ENCODE measurements at regions not wholly inside any gene's neighbourhood (a gene's known extent, or its start where the extent isn't known, plus 50 kb on each side); places are given as distances from the start of the nearest gene placed in this dataset.

DNA sequence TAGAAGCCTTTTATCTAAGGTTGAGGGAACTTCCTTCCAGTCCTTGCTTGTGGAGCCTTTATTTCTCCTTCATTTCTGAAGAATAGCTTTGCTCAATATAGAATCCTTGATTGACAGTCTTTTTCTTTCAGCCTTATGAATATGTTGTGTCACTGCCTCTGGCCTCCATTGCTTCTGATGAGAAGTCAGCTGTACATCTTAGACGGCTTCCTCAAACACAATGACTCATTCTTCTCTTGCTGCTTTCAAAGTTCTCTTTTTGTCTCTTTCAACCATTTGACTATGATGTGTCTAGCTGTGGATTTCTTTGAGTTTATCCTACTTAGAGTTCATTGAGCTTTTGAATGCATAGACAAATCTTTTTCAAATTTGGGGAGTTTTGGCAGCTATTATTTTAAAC, 893.2 kb downstream of the BRD1 start:
- TF ChIP-seq, protein P1, sequence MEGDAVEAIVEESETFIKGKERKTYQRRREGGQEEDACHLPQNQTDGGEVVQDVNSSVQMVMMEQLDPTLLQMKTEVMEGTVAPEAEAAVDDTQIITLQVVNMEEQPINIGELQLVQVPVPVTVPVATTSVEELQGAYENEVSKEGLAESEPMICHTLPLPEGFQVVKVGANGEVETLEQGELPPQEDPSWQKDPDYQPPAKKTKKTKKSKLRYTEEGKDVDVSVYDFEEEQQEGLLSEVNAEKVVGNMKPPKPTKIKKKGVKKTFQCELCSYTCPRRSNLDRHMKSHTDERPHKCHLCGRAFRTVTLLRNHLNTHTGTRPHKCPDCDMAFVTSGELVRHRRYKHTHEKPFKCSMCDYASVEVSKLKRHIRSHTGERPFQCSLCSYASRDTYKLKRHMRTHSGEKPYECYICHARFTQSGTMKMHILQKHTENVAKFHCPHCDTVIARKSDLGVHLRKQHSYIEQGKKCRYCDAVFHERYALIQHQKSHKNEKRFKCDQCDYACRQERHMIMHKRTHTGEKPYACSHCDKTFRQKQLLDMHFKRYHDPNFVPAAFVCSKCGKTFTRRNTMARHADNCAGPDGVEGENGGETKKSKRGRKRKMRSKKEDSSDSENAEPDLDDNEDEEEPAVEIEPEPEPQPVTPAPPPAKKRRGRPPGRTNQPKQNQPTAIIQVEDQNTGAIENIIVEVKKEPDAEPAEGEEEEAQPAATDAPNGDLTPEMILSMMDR (IDR thresholded peaks at IDR 0.05; ENCODE audit: insufficient read depth, low read depth, low read length, missing control alignments) = no peak
- no peak for DNase-seq (ENCODE audit: low read depth)
- no peak overlapping the region for H3K4me3 ChIP-seq (ENCODE audit: low read length)

DNA sequence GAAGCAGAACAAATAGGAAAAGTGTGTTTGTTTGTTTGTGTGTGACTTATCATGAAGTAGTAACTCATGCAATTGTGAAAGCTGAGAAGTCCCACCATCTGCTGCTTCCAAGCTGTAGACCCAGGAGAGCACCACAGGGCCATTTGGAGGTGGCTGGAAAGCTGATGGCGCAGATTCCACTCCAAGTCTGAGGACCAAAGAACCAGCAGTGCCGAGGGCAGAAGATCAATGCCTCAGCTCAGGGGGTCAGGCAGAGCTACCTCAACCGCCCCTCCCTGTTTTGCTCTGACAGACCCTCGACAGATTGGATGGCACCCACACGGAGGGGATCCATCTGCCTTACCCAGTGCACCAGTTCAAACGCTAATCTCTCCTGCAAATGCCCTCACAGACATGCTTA, 896.2 kb downstream of the BRD1 start:
- no peak overlapping the region for H3K4me3 ChIP-seq (ENCODE audit: low read length)
- TF ChIP-seq, protein P1 (IDR thresholded peaks at IDR 0.05; ENCODE audit: insufficient read depth, low read depth, low read length, missing control alignments) = no peak

DNA sequence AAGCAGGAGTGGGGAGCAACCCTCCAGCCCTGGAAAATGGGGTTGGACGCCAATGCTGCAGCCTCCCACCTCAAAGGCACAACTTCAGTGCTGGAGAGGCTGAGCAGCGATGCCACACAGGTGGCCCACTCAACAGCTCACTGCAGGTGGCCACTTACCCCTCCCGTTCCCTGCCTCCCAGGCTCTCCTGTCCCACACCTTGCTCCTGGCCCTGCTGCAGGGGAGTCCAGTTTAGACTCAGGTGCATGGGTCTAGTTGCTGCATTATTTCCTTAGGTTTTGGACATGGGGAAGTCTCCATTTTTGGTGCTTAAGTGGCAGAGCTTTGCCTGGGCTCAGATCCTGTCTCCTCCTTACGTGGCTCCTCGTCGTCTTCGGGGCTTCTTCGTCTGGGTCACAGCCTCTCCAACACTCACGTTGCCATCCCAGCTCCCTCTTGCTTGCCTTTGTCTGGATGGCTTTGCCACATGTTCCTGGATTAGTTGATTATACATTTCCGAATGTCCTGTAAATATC, 898.3 kb downstream of the BRD1 start:
- H3K4me3 ChIP-seq (ENCODE audit: low read length) = no peak overlapping the region
- no peak for DNase-seq (ENCODE audit: low read depth)
- TF ChIP-seq, protein P1 (IDR thresholded peaks at IDR 0.05; ENCODE audit: insufficient read depth, low read depth, low read length, missing control alignments) = no peak

More for the DNA sequence above, 896.2 kb downstream of the BRD1 start:
- DNase-seq (ENCODE audit: low read depth) = no peak

DNA sequence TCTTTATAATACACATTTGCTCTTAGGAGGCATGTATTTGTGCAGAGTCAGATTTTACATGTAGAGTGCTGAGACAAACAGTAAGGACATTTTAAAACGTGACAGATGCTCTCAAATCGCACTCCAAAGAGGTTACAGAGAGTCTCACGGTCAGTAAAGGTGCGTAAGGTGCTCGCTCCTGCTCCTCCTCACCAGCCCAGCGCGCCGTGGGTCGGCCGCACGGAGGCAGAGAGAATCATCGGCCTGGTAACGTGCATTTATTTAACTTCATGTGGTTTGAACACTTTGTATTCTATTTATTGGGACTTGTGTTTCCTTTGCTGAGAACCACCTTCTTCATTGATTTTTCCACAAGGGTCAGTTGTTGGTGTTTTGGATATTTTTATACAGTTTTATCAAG, 900.1 kb downstream of the BRD1 start:
- no peak for DNase-seq (ENCODE audit: low read depth)
- H3K4me3 ChIP-seq (ENCODE audit: low read length) = no peak overlapping the region
- TF ChIP-seq, protein P1 (IDR thresholded peaks at IDR 0.05; ENCODE audit: insufficient read depth, low read depth, low read length, missing control alignments) = no peak

DNA sequence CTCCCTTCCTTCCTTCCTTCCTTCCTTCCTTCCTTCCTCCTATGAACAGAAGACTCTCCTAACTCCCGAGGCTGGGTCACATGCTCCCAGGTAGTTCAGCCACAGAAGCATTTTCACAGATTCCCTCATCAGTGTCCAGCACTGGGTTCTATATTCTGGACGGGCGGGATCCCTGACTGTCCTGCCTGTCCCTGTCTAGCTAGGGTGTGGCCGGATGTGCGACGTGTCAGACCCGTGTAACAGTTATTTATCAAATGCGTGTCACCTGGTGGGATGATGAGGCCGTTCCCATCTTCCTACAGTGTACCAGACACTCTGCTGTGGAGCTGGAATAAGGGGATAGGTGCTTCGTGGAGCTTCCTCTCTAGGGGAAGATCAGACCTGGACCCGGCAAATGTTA, 901.0 kb downstream of the BRD1 start:
- no peak for DNase-seq (ENCODE audit: low read depth)
- TF ChIP-seq, protein P1 (IDR thresholded peaks at IDR 0.05; ENCODE audit: insufficient read depth, low read depth, low read length, missing control alignments) = no peak
- no peak overlapping the region for H3K4me3 ChIP-seq (ENCODE audit: low read length)

DNA sequence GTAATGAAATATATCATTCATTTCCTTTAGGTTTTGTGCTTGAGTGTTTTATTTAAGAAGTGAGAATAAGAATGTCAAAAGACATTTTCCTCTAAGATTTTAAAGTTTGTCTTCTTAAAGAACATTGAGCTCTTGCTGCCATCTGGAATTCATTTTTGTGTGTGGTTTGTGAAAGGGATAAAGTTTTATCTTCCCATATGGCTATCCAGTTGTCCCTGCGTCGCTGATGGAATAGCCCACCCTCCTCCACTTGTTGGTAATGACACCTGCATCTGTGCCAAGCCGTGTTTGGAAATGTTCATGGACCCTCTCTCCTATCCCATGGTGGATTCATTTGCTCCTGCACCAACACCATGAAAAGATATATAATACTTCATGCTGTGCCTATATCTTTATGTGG, 901.5 kb downstream of the BRD1 start:
- H3K4me3 ChIP-seq (ENCODE audit: low read length) = no peak overlapping the region
- TF ChIP-seq, protein P1 (IDR thresholded peaks at IDR 0.05; ENCODE audit: insufficient read depth, low read depth, low read length, missing control alignments) = no peak
- no peak for DNase-seq (ENCODE audit: low read depth)

DNA sequence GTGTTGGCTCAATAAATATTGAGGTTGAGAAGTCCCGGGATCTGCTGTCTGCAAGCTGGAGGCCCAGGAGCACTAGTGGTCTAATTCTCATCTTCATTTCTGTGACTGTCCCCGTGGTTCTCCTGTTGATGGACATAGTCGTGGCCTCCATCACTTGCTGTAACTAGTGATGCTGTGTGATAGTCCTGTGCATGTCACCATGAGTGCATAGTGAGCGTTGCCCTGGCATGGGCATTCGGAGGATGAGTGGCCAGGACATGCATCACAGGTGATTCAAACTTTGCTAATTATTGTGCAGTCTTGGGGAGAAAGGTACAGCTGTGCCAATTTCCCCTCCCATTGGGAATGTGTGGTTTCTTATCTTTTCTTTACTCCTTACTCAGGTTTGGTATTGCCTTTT, 902.2 kb downstream of the BRD1 start:
- no peak for DNase-seq (ENCODE audit: low read depth)
- TF ChIP-seq, protein P1 (IDR thresholded peaks at IDR 0.05; ENCODE audit: insufficient read depth, low read depth, low read length, missing control alignments) = no peak
- H3K4me3 ChIP-seq (ENCODE audit: low read length) = no peak overlapping the region

Measured in epithelial cell of esophagus (primary cell).